ENCODE measurements at regions not wholly inside any gene's neighbourhood (a gene's known extent, or its start where the extent isn't known, plus 50 kb on each side); places are given as distances from the start of the nearest gene placed in this dataset.
"Not testable (repeated sequence)": the region's sequence is repeated elsewhere in the genome, so short reads cannot be mapped to it uniquely, and the experiment has no call there.

- DNase-seq, result no peak
Observed at GRCh38 chr3:139136469-139137202, 91.9 kb upstream of the PRR23C start.

DNA sequence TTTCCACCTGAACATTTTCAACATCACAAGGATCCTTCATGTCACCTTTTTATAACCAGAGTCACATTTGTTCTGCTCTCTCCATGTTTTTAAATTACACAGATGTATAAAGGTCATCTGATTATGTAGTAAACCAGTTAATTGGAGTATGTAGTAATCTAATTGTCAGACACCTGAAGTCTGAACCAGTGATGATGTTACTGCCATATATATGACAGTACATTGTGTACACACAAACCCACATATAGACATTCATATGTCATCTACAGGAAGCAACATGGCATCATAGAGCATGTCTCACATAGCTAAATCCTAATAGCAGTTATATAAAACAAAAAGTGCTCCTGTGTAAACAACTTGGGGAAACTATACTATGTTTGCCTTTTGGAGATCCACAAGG lies 95.9 kb upstream of the PRR23C start:
- no peak for DNase-seq

DNA sequence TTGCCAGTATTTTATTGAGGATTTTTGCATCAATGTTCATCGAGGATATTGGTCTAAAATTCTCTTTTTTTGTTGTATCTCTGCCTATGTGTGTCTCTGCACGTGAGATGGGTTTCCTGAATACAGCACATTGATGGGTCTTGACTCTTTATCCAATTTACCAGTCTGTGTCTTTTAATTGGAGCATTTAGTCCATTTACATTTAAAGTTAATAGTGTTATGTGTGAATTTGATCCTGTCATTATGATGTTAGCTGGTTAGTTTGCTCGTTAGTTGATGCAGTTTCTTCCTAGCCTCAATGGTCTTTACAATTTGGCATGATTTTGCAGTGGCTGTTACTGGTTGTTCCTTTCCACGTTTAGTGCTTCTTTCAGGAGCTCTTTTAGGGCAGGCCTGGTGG lies 101.3 kb upstream of the PRR23C start:
- DNase-seq, result not testable (repeated sequence)

DNA sequence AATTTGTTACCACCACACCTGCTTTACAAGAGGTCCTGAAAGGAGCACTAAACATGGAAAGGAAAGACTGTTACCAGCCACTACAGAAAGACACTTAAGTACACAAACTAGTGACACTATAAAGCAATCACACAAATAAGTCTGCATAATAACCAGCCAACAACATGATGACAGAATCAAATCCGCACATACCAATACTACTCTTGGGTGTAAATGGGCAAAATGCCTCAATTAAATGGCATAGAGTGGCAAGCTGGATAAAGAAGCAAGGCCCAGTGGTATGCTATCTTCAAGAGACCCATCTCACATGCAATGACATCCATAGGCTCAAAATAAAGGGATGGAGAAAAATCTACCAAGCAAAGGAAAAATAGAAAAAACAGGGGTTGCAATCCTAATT lies 106.8 kb upstream of the PRR23C start:
- no peak for DNase-seq

- not testable (repeated sequence) for DNase-seq
Observed at GRCh38 chr3:139153434-139153833, 108.7 kb upstream of the PRR23C start.

GRCh38 chr3:139157161-139157932 lies 112.7 kb upstream of the PRR23C start:
- no peak for DNase-seq

DNA sequence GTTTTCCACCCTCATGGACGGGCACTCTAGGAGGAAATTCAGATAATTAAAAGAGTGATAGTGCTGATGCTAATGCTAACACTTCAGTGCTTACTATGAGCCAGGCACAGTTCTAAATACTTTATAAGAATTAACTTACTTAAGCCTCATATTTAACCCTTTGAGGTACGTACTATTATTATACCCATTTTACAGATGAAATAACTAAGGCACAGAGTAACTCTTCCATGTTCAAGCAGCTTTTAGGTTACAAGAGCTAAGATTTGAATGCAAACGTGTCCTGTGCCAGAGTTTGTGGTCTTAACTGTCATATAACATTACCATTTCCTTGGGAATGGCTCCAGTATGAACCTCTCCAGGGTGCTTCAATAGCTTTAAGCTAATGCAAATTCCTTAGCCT lies 114.7 kb upstream of the PRR23C start:
- no peak for DNase-seq

DNA sequence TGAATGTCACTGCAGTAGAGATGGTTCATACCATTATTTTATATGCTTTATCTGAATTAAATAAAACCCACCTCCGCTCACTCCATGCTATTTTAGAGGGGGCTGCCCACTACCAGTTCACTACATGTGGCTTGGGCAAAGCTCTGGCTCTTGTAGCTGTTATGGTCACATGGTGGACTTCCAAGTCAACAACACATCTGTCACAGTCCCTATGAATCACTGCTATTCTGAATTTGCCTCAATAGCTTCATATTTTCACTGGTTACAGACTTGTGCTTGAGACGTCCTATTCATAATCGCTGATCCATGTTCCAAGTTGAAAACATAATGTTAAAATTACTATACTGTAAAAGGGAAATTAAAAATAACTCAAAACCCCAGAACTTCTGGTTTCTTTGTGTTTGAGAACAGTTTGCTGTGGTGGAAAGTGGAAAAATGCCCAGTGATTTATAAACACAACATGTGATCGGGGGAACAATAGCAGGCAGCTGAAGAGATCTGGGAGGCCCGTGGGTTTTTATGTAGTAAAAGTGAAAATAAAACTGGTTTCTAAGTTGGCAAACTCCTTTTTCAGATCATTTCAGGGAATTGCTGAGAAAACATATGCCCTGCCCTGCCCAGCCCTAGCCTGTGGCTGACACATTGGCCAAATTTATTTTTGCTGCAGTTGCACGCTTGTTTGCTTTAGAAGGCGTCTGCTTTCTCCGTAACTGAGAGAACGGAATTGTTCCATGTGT lies 128.8 kb upstream of the PRR23C start:
- no peak for DNase-seq

DNA sequence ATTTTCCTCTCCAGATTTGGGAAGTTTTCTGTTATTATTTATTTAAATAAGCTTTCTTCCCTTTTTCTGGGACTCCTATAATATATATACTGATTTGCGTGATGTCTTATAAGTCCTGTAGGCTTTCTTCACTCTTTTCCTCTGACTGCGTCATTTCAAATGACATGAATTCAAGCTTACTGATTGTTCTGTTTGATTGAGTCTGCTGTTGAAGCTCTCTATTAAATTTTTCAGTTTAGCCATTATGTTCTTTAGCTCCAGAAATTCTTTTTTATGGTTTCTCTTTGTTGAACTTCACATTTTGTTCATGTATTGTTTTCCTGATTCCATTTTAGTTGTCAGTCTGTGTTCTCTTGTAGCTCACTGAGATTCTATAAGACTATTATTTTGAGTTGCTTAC lies 135.8 kb upstream of the PRR23C start:
- no peak for DNase-seq

DNA sequence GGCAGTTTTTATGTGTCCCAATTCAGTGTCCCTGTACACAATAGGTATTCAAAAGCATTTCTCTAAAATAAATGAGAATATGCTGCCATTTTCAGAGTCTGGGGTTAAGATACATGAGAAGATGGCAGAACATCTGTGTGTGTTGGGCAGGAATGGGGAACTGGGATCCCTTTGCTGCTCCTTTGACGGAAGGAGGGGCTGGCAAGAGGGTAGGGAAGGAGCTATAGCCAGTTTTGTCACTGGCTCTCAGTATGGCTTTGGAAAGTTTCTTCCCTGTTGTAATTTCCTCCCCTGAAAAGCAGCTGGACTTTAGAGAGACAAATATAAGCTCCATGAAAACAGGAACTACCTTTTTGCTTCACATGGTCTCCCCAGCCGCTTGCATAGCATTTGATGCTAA lies 137.5 kb upstream of the PRR23C start:
- no peak for DNase-seq

DNA sequence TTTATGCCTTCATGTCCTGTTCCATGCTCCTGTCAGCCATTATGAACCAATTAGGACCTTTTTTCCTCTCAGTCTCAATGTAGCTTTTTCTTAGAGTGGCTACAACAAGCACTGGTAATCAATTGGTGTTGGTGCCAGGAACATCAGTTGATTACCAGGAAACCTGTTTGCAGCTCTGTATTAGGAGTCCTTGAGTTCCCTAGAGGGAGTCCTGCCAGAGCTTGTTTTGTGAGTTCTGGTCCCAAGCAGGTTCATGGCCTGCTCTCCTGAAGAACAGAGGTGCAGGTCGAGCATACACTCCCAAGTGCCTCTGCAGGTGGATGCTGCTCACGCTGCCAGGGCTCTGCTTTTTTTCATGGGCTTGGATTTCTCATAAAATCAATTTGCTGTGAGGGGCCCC lies 137.9 kb upstream of the PRR23C start:
- no peak for DNase-seq

DNA sequence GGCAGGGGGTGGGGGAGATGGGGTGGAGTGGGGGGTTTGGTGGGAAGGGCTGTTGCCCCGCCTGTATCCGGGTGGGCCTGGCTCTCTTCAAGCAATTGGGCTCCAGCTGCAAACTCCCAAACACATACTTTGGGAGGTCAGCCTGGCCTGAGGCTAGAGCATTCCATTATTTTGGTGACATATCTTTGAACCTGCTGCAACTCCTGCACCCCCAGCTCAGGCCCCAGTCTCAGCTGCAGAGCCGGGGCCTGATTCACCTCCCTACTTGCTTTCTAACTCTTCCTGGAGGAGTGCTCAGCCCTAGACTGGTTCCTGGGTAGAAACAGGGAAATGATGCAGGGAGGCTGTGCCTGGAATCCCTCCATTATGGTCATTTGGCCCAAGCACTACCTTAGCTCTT lies 140.8 kb upstream of the PRR23C start:
- no peak for DNase-seq

GRCh38 chr3:139187154-139187553 lies 142.5 kb upstream of the PRR23C start:
- no peak for DNase-seq

DNA sequence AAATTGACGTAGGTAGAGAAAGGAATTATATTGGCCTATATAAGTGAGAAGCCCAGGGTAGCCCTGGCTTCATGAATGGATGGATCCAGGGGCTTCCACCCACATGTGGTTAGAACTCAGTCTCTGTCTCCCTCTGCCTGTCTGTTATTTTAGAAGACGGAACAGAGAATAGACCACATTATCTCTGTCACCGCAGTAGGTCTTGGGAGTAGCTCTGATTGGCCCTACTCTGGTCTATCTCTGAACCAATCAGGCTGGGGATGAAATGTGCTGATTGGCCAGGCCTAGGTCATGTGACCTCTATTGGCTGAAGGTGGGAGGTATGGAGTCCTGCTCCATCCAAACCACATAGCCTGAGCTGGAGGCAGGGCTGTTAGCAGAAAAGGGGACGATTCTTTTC lies 143.0 kb upstream of the PRR23C start:
- DNase-seq, result no peak

DNA sequence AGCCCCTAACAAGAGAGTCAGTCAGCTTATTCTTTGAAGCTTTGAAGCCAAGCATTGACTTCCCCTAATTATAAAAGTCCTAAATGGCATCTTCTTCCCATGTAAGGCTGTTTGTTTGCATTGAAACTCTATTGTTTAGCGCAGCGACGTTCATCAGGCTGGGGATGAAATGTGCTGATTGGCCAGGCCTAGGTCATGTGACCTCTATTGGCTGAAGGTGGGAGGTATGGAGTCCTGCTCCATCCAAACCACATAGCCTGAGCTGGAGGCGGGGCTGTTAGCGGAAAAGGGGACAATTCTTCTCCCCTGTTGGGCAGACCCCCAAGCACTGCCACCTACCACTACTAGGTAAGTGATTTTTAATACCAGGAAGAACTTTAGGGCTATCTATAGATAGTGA lies 145.3 kb upstream of the PRR23C start:
- no peak for DNase-seq

DNA sequence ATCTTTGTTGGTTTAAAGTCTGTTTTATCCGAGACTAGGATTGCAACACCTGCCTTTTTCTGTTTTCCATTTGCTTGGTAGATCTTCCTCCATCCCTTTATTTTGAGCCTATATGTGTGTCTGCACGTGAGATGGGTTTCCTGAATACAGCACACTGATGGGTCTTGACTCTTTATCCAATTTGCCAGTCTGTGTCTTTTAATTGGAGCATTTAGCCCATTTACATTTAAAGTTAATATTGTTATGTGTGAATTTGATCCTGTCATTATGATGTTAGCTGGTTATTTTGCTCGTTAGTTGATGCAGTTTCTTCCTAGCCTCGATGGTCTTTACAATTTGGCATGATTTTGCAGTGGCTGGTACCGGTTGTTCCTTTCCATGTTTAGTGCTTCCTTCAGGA lies 149.4 kb upstream of the MRPS22 start:
- DNase-seq, result not testable (repeated sequence)

- not testable (repeated sequence) for DNase-seq
Observed at GRCh38 chr3:139196146-139196545, 147.7 kb upstream of the MRPS22 start.

GRCh38 chr3:139197251-139197650 lies 146.6 kb upstream of the MRPS22 start:
- no peak for DNase-seq

GRCh38 chr3:139198186-139198585 lies 145.6 kb upstream of the MRPS22 start:
- DNase-seq, result no peak

- DNase-seq, result no peak
Observed at GRCh38 chr3:139198929-139199328, 144.9 kb upstream of the MRPS22 start.

DNA sequence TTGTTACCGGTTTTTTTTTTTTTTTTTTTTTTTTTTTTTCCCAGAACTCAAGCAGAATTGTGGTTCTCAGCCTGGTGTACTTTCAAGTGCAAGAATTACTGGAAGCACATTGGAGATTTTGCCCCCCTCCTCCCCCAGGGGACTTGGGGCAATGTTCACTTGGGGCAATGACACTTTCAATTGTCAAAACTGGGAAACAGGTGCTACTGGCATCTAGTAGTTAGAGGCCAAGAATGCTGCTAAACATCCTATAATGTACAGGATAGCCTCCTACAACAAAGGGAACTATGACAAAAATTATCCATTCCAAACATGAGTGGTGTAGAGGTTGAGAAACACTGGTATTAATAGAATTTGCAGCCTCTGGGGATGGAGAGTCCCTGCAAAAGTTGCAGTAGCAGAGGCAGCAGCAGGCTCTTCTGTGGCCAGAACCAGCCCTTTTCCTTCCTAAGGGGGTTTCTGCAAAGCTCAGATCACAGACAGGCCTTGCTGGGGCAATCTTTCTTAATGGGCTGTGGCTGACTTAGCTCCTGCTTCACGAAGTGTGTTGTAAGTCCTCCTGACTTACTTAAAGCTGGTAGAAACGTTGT lies 144.3 kb upstream of the MRPS22 start:
- DNase-seq, result no peak

DNA sequence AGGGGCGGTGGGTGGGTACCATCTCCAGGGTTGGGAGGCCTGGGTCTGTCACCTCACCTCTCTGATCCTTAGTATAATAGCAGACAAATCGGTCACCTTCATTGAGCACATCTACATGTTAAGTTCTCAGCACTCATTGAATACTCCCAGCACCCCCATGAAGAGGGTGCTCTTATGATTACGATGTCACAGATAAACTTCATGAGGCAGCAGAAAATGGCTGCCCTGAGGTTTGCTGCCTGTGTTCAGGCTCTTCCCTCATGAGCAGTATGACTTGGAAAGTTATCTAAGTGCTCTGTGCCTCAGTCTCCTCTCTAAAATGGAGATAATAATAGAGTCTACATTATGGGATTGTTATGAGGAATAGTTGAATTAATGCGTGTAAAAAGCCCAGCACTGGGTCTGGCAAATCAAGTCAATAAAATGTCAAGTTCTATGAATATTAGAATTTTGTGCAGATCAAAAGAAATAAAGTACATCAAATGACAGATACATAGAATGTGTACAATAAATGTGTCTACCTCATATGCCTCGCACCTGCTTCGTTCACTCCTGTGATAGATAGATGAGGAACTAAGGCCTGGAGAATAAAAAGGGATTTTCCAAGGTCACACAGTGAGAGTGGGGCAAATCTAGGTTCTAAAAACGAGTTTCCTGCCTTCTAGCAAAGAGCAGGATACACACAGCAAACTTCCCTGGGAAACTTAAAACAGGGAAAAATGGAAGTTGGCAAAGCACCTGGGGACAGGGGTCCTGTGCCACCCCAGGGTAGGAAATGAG lies 142.2 kb upstream of the MRPS22 start:
- DNase-seq, result no peak

Data from AML-193 (cell line).